Right renal cortex interstitium (tissue), 3 donors: ENCODE measurements at regions not wholly inside any gene's neighbourhood (a gene's known extent, or its start where the extent isn't known, plus 50 kb on each side); places are given as distances from the start of the nearest gene placed in this dataset.
"Not testable (repeated sequence)": the region's sequence is repeated elsewhere in the genome, so short reads cannot be mapped to it uniquely, and the experiment has no call there.

Experiments
- DNase-seq, 3 donors: peaks; one replicate each; pipeline ENCODE4 v3.0.0-alpha.2; 2013; ENCODE audit warnings: low read depth in 3 of 3, low spot score in 2 of 3

- DNase-seq = no peak
Measured at GRCh38 chr16:85526185-85526974, 86.7 kb upstream of the GSE1 start.

GRCh38 chr16:85527042-85527766 is 85.9 kb upstream of the GSE1 start:
- no peak for DNase-seq

GRCh38 chr16:85527767-85528297 is 85.3 kb upstream of the GSE1 start:
- no peak for DNase-seq

GRCh38 chr16:85528528-85529387 is 84.4 kb upstream of the GSE1 start:
- DNase-seq = no peak

- no peak for DNase-seq
Measured at GRCh38 chr16:85529489-85530369, 83.4 kb upstream of the GSE1 start.

- DNase-seq = no peak
Measured at GRCh38 chr16:85530370-85530739, 82.8 kb upstream of the GSE1 start.

GRCh38 chr16:85531516-85531915 is 81.6 kb upstream of the GSE1 start:
- no peak for DNase-seq

- DNase-seq = no peak
Measured at GRCh38 chr16:85532147-85532546, 81.0 kb upstream of the GSE1 start.

GRCh38 chr16:85533593-85533992 is 79.5 kb upstream of the GSE1 start:
- DNase-seq = not testable (repeated sequence)

- DNase-seq = no peak
Measured at GRCh38 chr16:85534536-85535351, 78.4 kb upstream of the GSE1 start.

- no peak for DNase-seq
Measured at GRCh38 chr16:85535352-85536072, 77.6 kb upstream of the GSE1 start.

GRCh38 chr16:85536073-85536410 is 77.1 kb upstream of the GSE1 start:
- no peak for DNase-seq

GRCh38 chr16:85536411-85537330 is 76.5 kb upstream of the GSE1 start:
- no peak for DNase-seq

GRCh38 chr16:85537331-85537788 is 75.8 kb upstream of the GSE1 start:
- DNase-seq = no peak

- no peak for DNase-seq
Measured at GRCh38 chr16:85537795-85538401, 75.2 kb upstream of the GSE1 start.

- no peak for DNase-seq
Measured at GRCh38 chr16:85539084-85539483, 74.0 kb upstream of the GSE1 start.

GRCh38 chr16:85539629-85540291 is 73.4 kb upstream of the GSE1 start:
- DNase-seq = no peak
